ENCODE measurements at regions not wholly inside any gene's neighbourhood (a gene's known extent, or its start where the extent isn't known, plus 50 kb on each side); places are given as distances from the start of the nearest gene placed in this dataset.

- TF ChIP-seq CTCF (IDR thresholded peaks at IDR 0.05) (no peak), POLR2A (IDR thresholded peaks at IDR 0.05) (no peak)
These were observed 258.6 kb upstream of the TCERG1L start for GRCh38 chr10:131569851-131570715.

Measured in Peyer's patch (tissue), 4 donors.